DOHH2 (cell line): ENCODE measurements at regions not wholly inside any gene's neighbourhood (a gene's known extent, or its start where the extent isn't known, plus 50 kb on each side); places are given as distances from the start of the nearest gene placed in this dataset.

Experiments used
- H3F3A ChIP-seq: fragments of 200-600 bp; sonication (generic), shearing (Covaris generic); 2 replicates; pipeline ENCODE4 v1.6.0; 2016; ENCODE audit warnings: antibody characterized with exemption, mild to moderate bottlenecking; ENCODE audit not compliant: control insufficient read depth, insufficient read depth
- H3K27ac ChIP-seq: fragments of 200-600 bp; sonication (generic); 2 replicates; pipeline ENCODE4 v1.5.1; 2014; ENCODE audit warnings: low read depth, mild to moderate bottlenecking, low read length, moderate library complexity
- H3K27me3 ChIP-seq: fragments of 200-600 bp; sonication (generic); 2 replicates; pipeline ENCODE4 v1.6.1; 2014; ENCODE audit warnings: mild to moderate bottlenecking, low read length, mixed read lengths; ENCODE audit not compliant: control insufficient read depth
- H3K36me3 ChIP-seq: fragments of 200-600 bp; sonication (generic); 2 replicates; pipeline ENCODE4 v1.6.1; 2014; ENCODE audit warnings: mild to moderate bottlenecking, low read length, moderate library complexity, mixed read lengths; ENCODE audit not compliant: control insufficient read depth
- H3K4me1 ChIP-seq: fragments of 200-600 bp; sonication (generic); 2 replicates; pipeline ENCODE4 v1.6.1; 2014; ENCODE audit warnings: mild to moderate bottlenecking, low read length, mixed read lengths; ENCODE audit not compliant: control insufficient read depth
- H3K4me2 ChIP-seq: fragments of 200-600 bp; sonication (generic); 2 replicates; pipeline ENCODE4 v1.6.0; 2014; ENCODE audit warnings: mild to moderate bottlenecking, low read length, moderate library complexity
- H3K4me3 ChIP-seq: fragments of 200-600 bp; sonication (generic); 2 replicates; pipeline ENCODE4 v1.5.1; 2014; ENCODE audit warnings: mild to moderate bottlenecking, low read length, mixed read lengths
- H3K79me2 ChIP-seq: fragments of 200-600 bp; sonication (generic); 2 replicates; pipeline ENCODE4 v1.6.1; 2014; ENCODE audit warnings: mild to moderate bottlenecking, low read length, mixed read lengths; ENCODE audit not compliant: control insufficient read depth
- H3K9me2 ChIP-seq: fragments of 200-600 bp; sonication (generic); replicated peaks from 2 replicates; pipeline ENCODE4 v1.6.1; 2014; ENCODE audit warnings: mild to moderate bottlenecking, low read length, mixed read lengths; ENCODE audit not compliant: control insufficient read depth
- H3K9me3 ChIP-seq: fragments of 200-600 bp; sonication (generic); 2 replicates; pipeline ENCODE4 v1.6.1; 2014; ENCODE audit warnings: antibody characterized with exemption, low read length, mixed read lengths; ENCODE audit not compliant: control insufficient read depth, insufficient read depth
- H4K20me1 ChIP-seq: fragments of 200-600 bp; sonication (generic); 2 replicates; pipeline ENCODE4 v1.6.0; 2014; ENCODE audit warnings: low read depth, mild to moderate bottlenecking, antibody characterized with exemption, low read length, moderate library complexity; ENCODE audit not compliant: control insufficient read depth, insufficient read depth
- CTCF ChIP-seq: fragments of 200-600 bp; sonication (generic); IDR thresholded peaks from one replicate; pipeline ENCODE4 v1.5.1; 2014; ENCODE audit warnings: antibody characterized with exemption, mild to moderate bottlenecking, low read depth, low read length; ENCODE audit not compliant: poor library complexity, severe bottlenecking
- EZH2phosphoT487 ChIP-seq: fragments of 200-600 bp; sonication (generic); IDR thresholded peaks from 2 replicates; pipeline ENCODE4 v1.6.1; 2017; ENCODE audit warnings: borderline replicate concordance, mild to moderate bottlenecking, antibody characterized with exemption, low read length, moderate library complexity, mixed read lengths

DNA sequence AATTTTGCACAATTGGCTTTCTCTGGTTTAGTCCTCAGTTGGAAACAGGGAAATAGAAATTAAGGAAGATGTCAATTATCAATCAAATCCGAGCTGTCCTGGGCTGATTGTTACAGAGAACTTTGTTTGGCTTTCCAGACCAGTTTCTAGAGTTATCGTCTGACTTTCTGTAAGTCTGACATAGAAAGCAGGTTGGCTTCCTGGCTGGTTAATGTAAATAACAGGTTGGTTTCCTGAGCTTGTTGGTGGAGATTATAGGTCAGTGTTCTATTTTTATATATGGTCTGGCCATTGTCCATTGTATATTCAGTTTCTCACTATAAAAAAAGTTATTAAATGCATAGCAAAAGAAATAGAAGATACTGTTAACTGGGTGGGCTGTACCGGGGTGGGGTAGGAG, 204.8 kb downstream of the MBD2 start:
- H3F3A ChIP-seq, result no peaks in the 10 kb centered on the region
- H3K4me2 ChIP-seq, result no peak overlapping the region
- TF ChIP-seq CTCF (no peak), EZH2phosphoT487 (no peak)

GRCh38 chr18:54013452-54013851, 211.0 kb downstream of the MBD2 start:
- Histone ChIP-seq H3K4me1 (no peaks in the 10 kb centered on the region), H3K36me3 (no peaks in the 10 kb centered on the region), H3K4me3 (no peak overlapping the region), H3F3A (no peaks in the 10 kb centered on the region), H3K27ac (no peak overlapping the region), H3K79me2 (no peaks in the 10 kb centered on the region), H4K20me1 (no peaks in the 10 kb centered on the region), H3K9me2 (no peaks in the 10 kb centered on the region), H3K4me2 (no peak overlapping the region), H3K9me3 (no peaks in the 10 kb centered on the region), H3K27me3 (no peaks in the 10 kb centered on the region)
- TF ChIP-seq CTCF (no peak), EZH2phosphoT487 (no peak)

More for the DNA sequence above, 204.8 kb downstream of the MBD2 start:
- H3K36me3 ChIP-seq, result no peaks in the 10 kb centered on the region
- H3K4me3 ChIP-seq, result no peak overlapping the region
- no peaks in the 10 kb centered on the region for H3K79me2 ChIP-seq
- no peaks in the 10 kb centered on the region for H3K4me1 ChIP-seq
- no peaks in the 10 kb centered on the region for H3K9me2 ChIP-seq
- no peaks in the 10 kb centered on the region for H3K27me3 ChIP-seq
- no peaks in the 10 kb centered on the region for H4K20me1 ChIP-seq
- H3K9me3 ChIP-seq, result no peaks in the 10 kb centered on the region
- H3K27ac ChIP-seq, result no peak overlapping the region

GRCh38 chr18:54004828-54005227, 219.6 kb downstream of the MBD2 start:
- Histone ChIP-seq H3K9me2 (no peaks in the 10 kb centered on the region; the same call in 1 of the 2 replicates), H3K4me1 (no peaks in the 10 kb centered on the region), H3K36me3 (no peaks in the 10 kb centered on the region), H3K27ac (no peak overlapping the region), H3K79me2 (no peaks in the 10 kb centered on the region), H4K20me1 (no peaks in the 10 kb centered on the region; the same call in 1 of the 2 replicates), H3F3A (no peaks in the 10 kb centered on the region), H3K9me3 (no peaks in the 10 kb centered on the region), H3K27me3 (no peaks in the 10 kb centered on the region), H3K4me2 (no peak overlapping the region), H3K4me3 (no peak overlapping the region)
- no peak for TF ChIP-seq EZH2phosphoT487
- TF ChIP-seq CTCF, result no peak
